ENCODE measurements at regions not wholly inside any gene's neighbourhood (a gene's known extent, or its start where the extent isn't known, plus 50 kb on each side); places are given as distances from the start of the nearest gene placed in this dataset.
A peak's percentile ranks its signal among the peaks of the same experiment; 100 is the strongest.

GRCh38 chr4:112813790-112814189, 176.8 kb downstream of the LARP7 start:
- Histone ChIP-seq H2AFZ (ENCODE audit: insufficient read depth, low read depth, low read length, poor library complexity, severe bottlenecking) (peak overlapping the region; percentile 6), H3K4me1 (ENCODE audit: control insufficient read depth in 2 of 2, insufficient read depth in 2 of 2, low read length in 2 of 2) (peaks cover 4 to 5% of the 10 kb centered on the region in 2 donors), H3K36me3 (replicated peaks in 1 of 2; ENCODE audit: control extremely low read depth in 1 of 2, control insufficient read depth in 1 of 2, extremely low read depth in 1 of 2, insufficient read depth in 2 of 2, low read length in 1 of 2) (no peaks in the 10 kb centered on the region), H3K9ac (ENCODE audit: low read length) (no peak overlapping the region), H3K4me3 (ENCODE audit: control extremely low read depth in 1 of 5, extremely low read depth in 1 of 5, insufficient read depth in 1 of 5, low read depth in 2 of 5, low read length in 4 of 5) (no peak overlapping the region), H3K27me3 (replicated peaks in 1 of 4; ENCODE audit: control extremely low read depth in 1 of 4, control insufficient read depth in 3 of 4, insufficient read depth in 4 of 4, low read length in 3 of 4) (peaks cover 0 to 4% (median 0%) of the 10 kb centered on the region in 4 experiments), H4K20me1 (ENCODE audit: control insufficient read depth, insufficient read depth, low read length, poor library complexity, severe bottlenecking) (no peaks in the 10 kb centered on the region), H3K79me2 (ENCODE audit: control insufficient read depth, insufficient read depth, low read length) (no peaks in the 10 kb centered on the region), H3K27ac (ENCODE audit: low read length in 2 of 2) (no peak overlapping the region), H3K4me2 (replicated peaks; ENCODE audit: low read depth, low read length, poor library complexity, severe bottlenecking) (no peak overlapping the region), H3K9me3 (ENCODE audit: control extremely low read depth in 1 of 3, control insufficient read depth in 2 of 3, insufficient read depth in 1 of 3, low read length in 2 of 3) (no peaks in the 10 kb centered on the region)
- DNase-seq (no peak), ATAC-seq (ENCODE audit: low read depth) (no peak)
- ChIA-PET POLR2A (no interaction called here), CTCF (interaction anchor here (0.7 kb wide), 1 partner anchor 1131 kb away, joined by 3 read pairs; no protein-coding TSS in a partner anchor)
- no peak overlapping the region for H3K4me3 Mint-ChIP-seq
- H3K27me3 Mint-ChIP-seq = no peaks in the 10 kb centered on the region
- H3K27ac Mint-ChIP-seq = no peak overlapping the region
- H3K9me3 Mint-ChIP-seq (ENCODE audit: insufficient read depth) = no peaks in the 10 kb centered on the region
- 57% methylated on average over 2 of the region's 2 CpGs for WGBS (ENCODE audit: insufficient coverage)
- intact Hi-C loops (cut with micrococcal nuclease) = no loop called here
- TF ChIP-seq, protein P1, sequence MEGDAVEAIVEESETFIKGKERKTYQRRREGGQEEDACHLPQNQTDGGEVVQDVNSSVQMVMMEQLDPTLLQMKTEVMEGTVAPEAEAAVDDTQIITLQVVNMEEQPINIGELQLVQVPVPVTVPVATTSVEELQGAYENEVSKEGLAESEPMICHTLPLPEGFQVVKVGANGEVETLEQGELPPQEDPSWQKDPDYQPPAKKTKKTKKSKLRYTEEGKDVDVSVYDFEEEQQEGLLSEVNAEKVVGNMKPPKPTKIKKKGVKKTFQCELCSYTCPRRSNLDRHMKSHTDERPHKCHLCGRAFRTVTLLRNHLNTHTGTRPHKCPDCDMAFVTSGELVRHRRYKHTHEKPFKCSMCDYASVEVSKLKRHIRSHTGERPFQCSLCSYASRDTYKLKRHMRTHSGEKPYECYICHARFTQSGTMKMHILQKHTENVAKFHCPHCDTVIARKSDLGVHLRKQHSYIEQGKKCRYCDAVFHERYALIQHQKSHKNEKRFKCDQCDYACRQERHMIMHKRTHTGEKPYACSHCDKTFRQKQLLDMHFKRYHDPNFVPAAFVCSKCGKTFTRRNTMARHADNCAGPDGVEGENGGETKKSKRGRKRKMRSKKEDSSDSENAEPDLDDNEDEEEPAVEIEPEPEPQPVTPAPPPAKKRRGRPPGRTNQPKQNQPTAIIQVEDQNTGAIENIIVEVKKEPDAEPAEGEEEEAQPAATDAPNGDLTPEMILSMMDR (IDR thresholded peaks at IDR 0.05) = no peak
- no peak for TF ChIP-seq EZH2 (IDR thresholded peaks at IDR 0.05; ENCODE audit: borderline replicate concordance, insufficient read depth, low read depth, low read length, poor library complexity, severe bottlenecking)
- H3K4me1 Mint-ChIP-seq = peaks cover 10% of the 10 kb centered on the region

DNA sequence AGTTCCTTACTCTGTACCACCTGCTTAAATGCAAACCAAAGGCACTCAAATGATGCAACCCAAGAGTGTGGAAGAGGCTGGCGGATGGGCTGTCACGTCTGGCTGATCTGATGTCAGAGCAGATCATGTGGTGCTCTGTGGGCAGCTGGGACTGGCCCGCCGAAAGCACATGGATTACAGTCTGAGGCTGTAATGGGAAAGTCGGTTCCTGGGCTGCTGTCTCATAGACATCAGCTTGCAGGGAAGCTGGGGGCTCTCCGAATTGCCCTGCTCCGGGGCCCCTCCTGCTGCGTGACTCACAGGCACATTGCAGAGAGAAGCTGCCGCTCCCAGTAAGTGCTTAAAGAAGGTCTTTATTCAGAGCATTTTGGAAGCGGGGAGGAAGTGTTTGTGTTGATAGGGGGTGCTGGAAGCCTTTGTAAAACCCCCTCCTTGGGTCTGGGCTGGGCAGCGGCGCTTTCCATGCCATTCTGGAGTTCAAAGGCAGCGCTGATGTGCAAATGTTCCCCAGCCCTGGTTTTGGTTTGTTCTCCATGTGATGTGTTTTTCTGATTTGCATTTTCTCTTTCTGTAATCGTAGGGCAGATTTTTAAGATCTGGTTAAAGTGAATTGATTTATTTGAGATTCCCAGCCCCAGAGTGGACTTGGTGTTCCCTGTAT, 181.1 kb downstream of the LARP7 start:
- CTCF ChIA-PET = no interaction called here
- DNase-seq = peak; percentile 69
- H3K27me3 ChIP-seq (replicated peaks in 1 of 4; ENCODE audit: control extremely low read depth in 1 of 4, control insufficient read depth in 3 of 4, insufficient read depth in 4 of 4, low read length in 3 of 4) = peaks cover 0 to 4% (median 0%) of the 10 kb centered on the region in 4 experiments
- Mint-ChIP-seq H3K9me3 (ENCODE audit: insufficient read depth) (no peaks in the 10 kb centered on the region), H3K27ac (peak overlapping the region; percentile 15), H3K27me3 (no peaks in the 10 kb centered on the region), H3K4me1 (peaks cover 16% of the 10 kb centered on the region), H3K4me3 (peak overlapping the region; percentile 80)
- no peak for TF ChIP-seq EZH2 (IDR thresholded peaks at IDR 0.05; ENCODE audit: borderline replicate concordance, insufficient read depth, low read depth, low read length, poor library complexity, severe bottlenecking)
- POLR2A ChIA-PET = no interaction called here
- intact Hi-C loops (cut with micrococcal nuclease) = no loop called here
- whole genome bisulfite sequencing (ENCODE audit: insufficient coverage) = 3% methylated on average over 14 of the region's 14 CpGs
- no peak overlapping the region for H3K27ac ChIP-seq (ENCODE audit: low read length in 2 of 2)
- peak overlapping the region; percentile 56 for H3K9ac ChIP-seq (ENCODE audit: low read length)
- H3K4me1 ChIP-seq (ENCODE audit: control insufficient read depth in 2 of 2, insufficient read depth in 2 of 2, low read length in 2 of 2) = peaks cover 4 to 5% of the 10 kb centered on the region in 2 donors
- H3K4me2 ChIP-seq (replicated peaks; ENCODE audit: low read depth, low read length, poor library complexity, severe bottlenecking) = peak overlapping the region; percentile 71
- ATAC-seq (ENCODE audit: low read depth) = peak; percentile 87
- peak overlapping the region in 4 of 5 experiments; percentile 34 to 58 (median 42) for H3K4me3 ChIP-seq (ENCODE audit: control extremely low read depth in 1 of 5, extremely low read depth in 1 of 5, insufficient read depth in 1 of 5, low read depth in 2 of 5, low read length in 4 of 5)
- H3K79me2 ChIP-seq (ENCODE audit: control insufficient read depth, insufficient read depth, low read length) = no peaks in the 10 kb centered on the region
- H4K20me1 ChIP-seq (ENCODE audit: control insufficient read depth, insufficient read depth, low read length, poor library complexity, severe bottlenecking) = no peaks in the 10 kb centered on the region
- no peaks in the 10 kb centered on the region for H3K9me3 ChIP-seq (ENCODE audit: control extremely low read depth in 1 of 3, control insufficient read depth in 2 of 3, insufficient read depth in 1 of 3, low read length in 2 of 3)
- peak overlapping the region; percentile 76 for H2AFZ ChIP-seq (ENCODE audit: insufficient read depth, low read depth, low read length, poor library complexity, severe bottlenecking)
- no peaks in the 10 kb centered on the region for H3K36me3 ChIP-seq (replicated peaks in 1 of 2; ENCODE audit: control extremely low read depth in 1 of 2, control insufficient read depth in 1 of 2, extremely low read depth in 1 of 2, insufficient read depth in 2 of 2, low read length in 1 of 2)

All from B cell (primary cell).